DMS79 (cell line): ENCODE measurements at regions not wholly inside any gene's neighbourhood (a gene's known extent, or its start where the extent isn't known, plus 50 kb on each side); places are given as distances from the start of the nearest gene placed in this dataset.
"Not testable (repeated sequence)": the region's sequence is repeated elsewhere in the genome, so short reads cannot be mapped to it uniquely, and the experiment has no call there.

Experiments used
- DNase-seq: peaks from one replicate; lab custom pipeline; 2025; lab: John Stamatoyannopoulos, UW

GRCh38 chr12:91741932-91742331 lies 403.7 kb downstream of the BTG1 start:
- DNase-seq: no peak

DNA sequence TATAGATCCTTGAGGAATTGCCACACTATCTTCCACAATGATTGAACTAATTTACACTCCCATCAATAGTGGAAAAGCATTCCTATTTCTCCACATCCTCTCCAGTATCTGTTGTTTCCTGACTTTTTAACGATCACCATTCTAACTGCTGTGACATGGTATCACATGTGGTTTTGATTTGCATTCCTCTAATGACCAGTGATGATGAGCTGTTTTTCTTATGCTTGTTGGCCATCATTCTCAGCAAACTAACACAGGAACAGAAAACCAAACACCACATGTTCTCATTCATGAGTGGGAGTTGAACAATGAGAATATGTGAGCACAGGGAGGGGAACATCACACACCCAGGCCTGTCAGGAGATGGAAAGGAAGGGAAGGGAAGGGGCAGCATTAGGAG lies 411.8 kb downstream of the BTG1 start:
- not testable (repeated sequence) for DNase-seq

DNA sequence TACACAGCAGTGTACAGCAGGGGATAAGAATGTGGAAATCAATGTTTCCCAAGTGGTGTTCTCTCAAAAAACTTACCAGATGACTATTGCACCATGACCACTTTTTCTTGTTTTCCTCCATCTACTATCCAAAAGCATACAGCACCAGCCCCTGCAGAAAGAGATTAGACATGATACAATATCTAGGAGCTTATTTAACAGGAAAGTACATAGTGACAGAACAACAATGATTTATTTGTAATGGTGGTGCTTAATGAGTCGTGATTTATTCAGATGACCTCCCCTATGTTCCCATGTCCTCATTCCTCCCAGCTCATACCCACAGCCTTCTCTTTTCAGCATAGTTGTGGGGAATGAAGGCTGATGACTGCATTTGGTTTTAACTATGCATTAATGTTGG lies 413.6 kb downstream of the BTG1 start:
- no peak for DNase-seq

DNA sequence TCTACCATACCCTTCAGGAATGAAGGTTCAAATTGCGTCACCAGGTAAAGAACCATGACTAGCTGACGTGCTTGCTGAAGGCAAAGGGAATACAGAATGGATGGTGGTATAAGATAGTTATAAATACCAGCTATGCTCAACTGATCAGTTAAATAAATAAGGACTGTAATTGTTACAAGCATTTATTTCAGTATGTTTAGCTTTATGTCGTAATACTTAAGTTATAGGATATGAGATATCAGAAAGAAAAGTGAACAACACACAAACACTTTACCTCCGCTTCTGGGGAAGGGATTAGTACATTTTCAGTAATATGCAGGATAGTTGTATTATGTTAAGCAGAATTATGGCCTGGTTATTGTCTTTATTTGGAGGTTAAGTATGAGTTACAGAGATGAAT lies 416.1 kb downstream of the BTG1 start:
- DNase-seq: no peak

DNA sequence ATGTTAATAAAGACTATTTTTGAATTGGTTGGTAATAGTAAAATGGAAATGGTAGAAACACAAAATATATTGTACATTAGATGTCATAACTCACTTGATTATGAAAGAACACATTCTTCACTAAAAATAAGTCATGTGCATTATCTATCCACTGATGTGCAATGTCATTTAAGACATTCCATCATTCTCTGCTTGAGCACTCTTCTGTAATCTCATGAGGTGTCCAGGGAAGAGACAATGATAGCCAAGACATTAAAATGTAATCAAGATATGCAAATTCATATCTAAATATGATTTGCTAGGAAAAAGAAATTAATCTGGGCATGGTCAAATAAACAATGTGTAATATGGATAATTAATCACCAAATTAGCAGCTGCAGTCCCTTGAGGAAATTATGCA lies 422.5 kb downstream of the BTG1 start:
- DNase-seq: no peak

GRCh38 chr12:91722072-91722471 lies 423.6 kb downstream of the BTG1 start:
- DNase-seq: no peak

DNA sequence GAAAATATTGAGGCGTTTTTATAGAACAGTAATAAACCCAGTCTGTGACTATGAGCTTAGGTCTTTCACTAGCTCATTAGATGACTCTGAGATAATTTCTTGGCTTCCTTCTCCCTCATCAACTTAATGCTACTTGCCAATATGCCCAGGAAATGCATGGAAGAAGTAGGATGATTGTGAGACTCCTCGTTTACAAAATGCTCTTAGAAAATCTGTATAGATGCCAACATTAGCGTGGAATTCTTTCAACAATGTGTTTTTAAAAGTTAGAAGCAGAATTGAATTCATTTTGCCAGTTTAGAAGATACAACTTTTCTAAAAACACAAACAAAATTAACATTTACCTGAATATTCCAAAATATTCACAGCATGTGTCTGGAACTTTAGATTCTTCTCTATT lies 424.6 kb downstream of the BTG1 start:
- no peak for DNase-seq

DNA sequence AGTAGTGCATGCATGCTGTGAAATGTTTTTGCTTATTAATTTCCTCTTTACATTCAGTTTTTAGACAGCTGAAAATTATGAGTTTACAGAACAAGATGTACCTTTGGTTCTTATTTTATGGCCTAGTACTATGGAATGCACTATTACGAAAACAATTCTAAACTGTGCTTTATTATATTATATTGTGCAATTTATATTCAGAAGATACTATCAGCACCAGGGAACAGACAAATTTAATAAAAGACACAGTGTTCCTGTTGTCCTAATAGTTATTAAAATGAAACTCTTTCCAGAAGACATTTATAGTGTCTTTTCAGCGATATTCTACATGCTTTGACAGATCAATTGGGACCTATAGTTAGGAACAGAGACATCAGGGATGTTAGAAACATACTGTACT lies 427.3 kb downstream of the BTG1 start:
- no peak for DNase-seq

DNA sequence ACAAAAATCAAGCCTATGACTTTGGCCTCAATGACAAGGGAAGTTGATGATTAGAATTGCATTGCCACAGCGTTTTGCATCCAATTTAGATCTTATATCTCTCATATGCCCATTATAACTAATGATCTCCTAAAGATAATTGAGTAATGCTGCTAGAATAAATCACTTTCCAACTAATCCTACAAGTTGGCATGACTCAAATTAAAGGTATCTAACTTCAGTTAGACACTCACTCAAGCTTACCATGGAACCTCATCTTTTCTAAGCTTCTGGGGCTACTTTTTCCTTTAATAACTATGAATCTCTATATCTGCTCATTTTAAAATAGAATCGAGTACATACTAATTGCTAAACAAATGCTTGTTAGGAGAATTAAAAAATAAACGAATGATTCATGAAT lies 427.8 kb downstream of the BTG1 start:
- DNase-seq: no peak

DNA sequence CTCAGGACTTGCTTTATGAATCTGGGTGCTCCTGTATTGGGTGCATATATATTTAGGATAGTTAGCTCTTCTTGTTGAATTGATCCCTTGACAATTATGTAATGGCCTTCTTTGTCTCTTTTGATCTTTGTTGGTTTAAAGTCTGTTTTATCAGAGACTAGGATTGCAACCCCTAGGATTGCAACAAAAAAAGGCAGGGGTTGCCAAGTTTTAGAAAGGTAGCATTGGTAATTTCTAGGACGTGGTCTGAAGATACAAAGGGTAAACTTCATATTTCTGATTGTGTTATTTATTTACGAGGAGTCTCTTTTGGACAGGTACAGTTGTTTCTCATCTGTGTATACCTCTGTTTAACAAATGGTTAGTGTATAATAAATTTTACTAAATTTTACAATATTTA lies 433.7 kb downstream of the BTG1 start:
- not testable (repeated sequence) for DNase-seq

DNA sequence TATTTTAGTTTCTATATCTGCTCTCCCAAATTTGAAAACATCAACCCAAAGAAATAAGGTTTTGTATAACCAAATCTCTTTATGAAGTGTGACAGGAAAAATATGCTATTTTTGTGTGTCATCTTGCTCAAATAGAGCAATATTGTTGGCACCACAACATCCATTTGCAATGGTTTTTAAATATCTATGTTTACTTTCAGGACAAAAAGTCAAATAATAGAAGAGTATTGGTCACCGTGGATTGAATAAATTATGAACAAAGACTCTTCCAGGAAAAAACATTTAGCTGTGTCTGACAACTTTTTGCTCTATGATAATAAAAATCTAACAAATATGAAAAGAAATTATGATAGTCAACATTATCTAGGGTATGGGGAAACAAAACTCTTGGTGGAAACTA lies 439.2 kb downstream of the BTG1 start:
- no peak for DNase-seq

- no peak for DNase-seq
Observed at GRCh38 chr12:91704446-91704845, 441.2 kb downstream of the BTG1 start.

GRCh38 chr12:91703491-91704283 lies 442.0 kb downstream of the BTG1 start:
- DNase-seq: no peak

- DNase-seq: no peak
Observed at GRCh38 chr12:91702843-91703425, 442.7 kb downstream of the BTG1 start.

GRCh38 chr12:91695964-91696363 lies 449.7 kb downstream of the BTG1 start:
- DNase-seq: no peak

DNA sequence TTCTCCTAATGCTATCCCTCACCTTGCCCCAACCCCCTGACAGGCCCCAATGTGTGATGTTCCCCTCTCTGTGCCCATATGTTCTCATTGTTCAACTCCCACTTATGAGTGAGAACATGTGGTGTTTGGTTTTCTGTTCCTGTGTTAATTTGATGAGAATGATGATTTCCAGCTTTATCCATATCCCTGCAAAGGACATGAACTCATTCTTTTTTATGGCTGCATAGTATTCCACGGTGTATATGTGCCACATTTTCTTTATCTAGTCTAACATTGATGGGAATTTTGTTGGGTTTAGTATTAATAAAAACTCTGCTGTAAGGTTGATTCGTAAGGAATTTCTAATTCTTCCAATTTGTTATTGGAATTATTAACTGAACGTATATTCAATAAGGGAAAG lies 450.2 kb downstream of the BTG1 start:
- not testable (repeated sequence) for DNase-seq

DNA sequence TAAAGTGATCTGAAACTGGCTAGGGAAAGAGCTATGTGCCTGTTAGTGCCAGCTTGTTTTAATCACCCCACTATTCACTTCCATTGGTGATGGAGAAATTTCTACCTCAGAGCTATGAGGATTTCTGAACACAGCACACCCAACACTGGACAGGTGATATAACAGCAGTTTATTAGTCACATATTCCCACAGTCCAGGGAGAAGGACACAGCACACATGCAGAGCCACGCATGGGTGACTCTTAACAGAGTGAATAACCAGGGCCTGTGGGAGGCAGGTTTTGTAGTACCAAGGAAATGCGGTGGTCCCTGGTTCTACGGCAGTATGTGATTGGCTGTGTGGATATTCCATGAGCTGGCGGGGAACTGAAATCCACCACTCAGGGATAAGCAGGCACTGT lies 455.1 kb downstream of the BTG1 start:
- DNase-seq: no peak

GRCh38 chr12:91687052-91688017 lies 458.3 kb downstream of the BTG1 start:
- no peak for DNase-seq

DNA sequence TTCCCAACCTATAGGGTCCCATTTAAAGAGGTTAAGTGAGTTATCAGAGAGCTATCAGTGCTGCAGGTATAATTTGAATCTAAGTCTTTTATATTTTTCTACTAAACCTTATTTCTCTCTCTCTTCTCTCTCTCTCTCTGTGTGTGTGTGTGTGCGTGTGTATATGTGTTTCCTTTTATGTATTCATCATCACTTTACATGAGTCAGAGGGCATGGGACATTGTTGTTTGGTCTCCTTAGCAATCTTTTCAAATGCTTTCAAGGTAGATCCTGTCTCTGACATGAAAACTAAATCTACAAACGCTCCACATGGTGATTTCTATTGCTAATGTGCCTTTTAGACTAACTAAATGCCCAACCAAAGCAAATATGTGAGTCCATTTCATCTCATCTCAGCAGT lies 459.7 kb downstream of the BTG1 start:
- DNase-seq: no peak

- DNase-seq: no peak
Observed at GRCh38 chr12:91681751-91682150, 463.9 kb downstream of the BTG1 start.

- DNase-seq: no peak
Observed at GRCh38 chr12:91680864-91681263, 464.8 kb downstream of the BTG1 start.

GRCh38 chr12:91677556-91677955 lies 468.1 kb downstream of the BTG1 start:
- DNase-seq: no peak

- no peak for DNase-seq
Observed at GRCh38 chr12:91675401-91675800, 470.2 kb downstream of the BTG1 start.
